Glomerular visceral epithelial cell (primary cell): ENCODE measurements at regions not wholly inside any gene's neighbourhood (a gene's known extent, or its start where the extent isn't known, plus 50 kb on each side); places are given as distances from the start of the nearest gene placed in this dataset.

ENCODE experiments used
- DNase-seq: peaks from one replicate; pipeline ENCODE4 v3.0.0-alpha.2; 2016; ENCODE audit errors: extremely low spot score

GRCh38 chr21:35938446-35938845 lies 121.9 kb downstream of the SETD4 start:
- no peak for DNase-seq

- DNase-seq = peak; percentile 90
These were observed 126.9 kb downstream of the SETD4 start for GRCh38 chr21:35933466-35933865.

DNA sequence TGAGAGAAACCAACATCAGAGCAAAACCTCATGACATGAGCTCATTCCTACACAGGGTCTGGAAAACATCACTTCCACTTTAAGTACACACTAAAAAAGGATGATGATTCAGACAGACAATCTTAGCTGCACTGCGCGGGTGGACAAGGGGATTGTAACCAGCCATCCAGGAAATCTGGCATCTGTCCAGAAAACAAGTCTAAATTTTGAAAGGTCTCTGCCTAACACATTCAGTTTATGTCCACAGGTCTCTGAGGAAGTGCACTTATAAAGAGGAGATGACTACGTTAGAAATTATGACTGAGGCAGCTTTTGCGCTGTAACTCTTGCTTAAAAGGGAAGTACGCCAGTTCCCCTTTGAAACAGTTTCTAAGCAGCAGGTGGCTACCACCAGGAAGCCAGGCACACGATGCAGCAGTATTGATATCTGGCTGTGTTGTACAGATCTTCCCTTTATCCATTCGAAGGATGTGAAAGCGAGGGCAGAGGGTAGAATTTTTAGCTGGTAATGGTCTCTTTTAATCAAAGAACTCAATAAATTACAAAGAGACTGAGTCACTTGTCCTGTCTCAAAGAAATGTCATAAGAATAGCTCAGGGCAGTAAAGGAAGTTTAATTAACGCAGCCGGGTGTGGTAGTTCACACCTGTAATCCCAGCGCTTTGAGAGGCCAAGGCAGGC lies 128.0 kb downstream of the SETD4 start:
- peak; percentile 97 for DNase-seq

- DNase-seq = no peak
These were observed 130.4 kb downstream of the SETD4 start for GRCh38 chr21:35929901-35930300.

DNA sequence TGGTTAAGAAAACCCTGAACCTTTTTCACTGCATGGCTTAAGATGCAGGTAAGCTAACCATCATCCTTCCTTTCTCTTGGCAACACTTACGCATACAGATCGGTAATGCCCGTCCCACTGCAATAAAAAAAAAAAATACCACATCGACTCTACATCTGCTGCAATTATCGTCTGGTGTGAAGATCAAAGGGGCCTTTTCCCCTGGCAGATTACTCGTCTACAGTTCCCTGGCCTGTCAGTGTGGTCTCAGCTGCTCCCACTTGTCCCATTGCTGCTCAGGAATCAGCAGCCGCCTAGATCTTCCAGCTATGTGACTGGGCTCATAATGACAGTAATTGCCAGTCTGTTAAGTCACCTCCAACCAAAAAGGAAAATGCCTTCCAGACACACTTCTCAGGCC lies 133.1 kb downstream of the SETD4 start:
- no peak for DNase-seq

GRCh38 chr21:35926003-35926740 lies 134.2 kb downstream of the SETD4 start:
- DNase-seq = no peak

DNA sequence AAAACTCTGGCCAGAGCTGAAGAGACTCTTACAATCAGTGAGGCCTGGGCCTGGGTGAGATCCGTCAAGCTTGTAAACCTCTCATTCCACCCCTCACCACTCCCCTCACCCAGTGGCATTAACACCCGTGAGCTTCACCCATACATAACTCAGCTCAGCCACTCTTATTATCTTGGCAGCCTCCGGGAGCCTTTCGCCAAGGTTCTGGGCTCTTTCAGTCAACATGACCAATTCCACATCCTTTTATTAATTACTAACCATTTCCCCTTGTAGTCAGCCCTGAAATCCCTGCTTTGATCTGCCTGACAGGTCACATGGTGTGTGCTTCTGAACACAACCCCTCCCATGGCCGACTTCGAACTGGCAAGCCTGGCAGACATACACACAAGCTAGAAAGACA lies 134.8 kb downstream of the SETD4 start:
- peak; percentile 77 for DNase-seq

- DNase-seq = peak; percentile 96
These were observed 135.5 kb downstream of the SETD4 start for GRCh38 chr21:35924714-35925301.

DNA sequence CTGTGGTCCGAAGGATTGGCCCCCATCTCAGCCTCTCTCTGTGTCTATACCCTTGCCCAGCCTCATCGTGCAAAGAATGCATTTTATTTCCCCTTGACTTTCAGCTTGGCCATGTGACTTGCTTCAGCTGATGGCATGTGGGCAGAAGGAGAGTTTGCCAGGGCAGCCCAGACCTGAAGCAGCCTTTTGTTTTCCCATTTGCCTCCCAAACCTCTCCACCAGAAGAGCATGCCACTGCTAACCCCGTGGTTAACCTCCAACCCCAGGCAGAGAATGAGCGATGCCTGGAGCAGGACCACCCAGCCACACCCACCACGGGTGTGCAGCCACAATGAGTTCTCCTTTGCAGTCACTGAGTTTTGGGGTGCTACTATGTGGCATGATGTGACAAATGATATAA lies 136.4 kb downstream of the SETD4 start:
- DNase-seq = no peak

DNA sequence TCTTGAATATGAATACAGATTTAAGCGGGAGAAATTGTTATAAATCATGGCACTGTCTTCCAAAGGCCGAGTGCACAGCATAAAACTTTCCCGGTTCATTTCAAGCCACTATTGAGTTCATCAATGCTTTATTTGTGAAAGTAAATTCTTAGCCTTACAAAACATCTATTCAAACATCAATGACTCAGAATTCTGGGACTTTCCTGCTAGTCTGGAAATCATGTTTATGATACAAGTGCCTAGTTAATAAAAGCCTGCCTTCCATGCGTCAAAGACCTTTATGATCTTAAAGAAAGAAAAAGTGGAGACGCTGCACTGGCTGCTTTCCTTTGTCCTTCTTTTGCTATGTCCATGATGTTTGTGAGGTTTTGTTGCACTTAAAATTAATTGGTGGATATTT lies 137.7 kb downstream of the SETD4 start:
- DNase-seq = peak; percentile 10

- no peak for DNase-seq
These were observed 138.9 kb downstream of the SETD4 start for GRCh38 chr21:35921471-35921870.

- no peak for DNase-seq
These were observed 139.9 kb downstream of the SETD4 start for GRCh38 chr21:35920436-35920835.

DNA sequence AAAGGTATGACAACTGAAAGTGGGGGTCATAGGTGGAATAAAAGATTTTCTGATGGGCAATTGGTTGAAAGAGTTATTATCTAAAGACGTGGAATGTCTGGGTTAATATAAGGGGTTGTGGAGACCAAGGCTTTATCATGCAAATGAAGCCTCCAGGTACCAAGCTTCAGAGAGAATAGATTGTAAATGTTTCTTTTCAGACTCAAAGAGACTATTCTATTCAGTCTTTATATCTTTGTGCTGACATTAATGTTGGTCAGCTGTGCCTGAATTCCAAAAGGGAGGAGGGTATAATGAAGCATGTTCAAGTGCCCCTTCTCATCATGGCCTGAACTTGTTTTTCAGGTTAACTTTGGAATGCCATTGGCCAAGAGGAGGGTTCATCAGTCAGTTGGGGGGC lies 145.3 kb downstream of the SETD4 start:
- DNase-seq = no peak

DNA sequence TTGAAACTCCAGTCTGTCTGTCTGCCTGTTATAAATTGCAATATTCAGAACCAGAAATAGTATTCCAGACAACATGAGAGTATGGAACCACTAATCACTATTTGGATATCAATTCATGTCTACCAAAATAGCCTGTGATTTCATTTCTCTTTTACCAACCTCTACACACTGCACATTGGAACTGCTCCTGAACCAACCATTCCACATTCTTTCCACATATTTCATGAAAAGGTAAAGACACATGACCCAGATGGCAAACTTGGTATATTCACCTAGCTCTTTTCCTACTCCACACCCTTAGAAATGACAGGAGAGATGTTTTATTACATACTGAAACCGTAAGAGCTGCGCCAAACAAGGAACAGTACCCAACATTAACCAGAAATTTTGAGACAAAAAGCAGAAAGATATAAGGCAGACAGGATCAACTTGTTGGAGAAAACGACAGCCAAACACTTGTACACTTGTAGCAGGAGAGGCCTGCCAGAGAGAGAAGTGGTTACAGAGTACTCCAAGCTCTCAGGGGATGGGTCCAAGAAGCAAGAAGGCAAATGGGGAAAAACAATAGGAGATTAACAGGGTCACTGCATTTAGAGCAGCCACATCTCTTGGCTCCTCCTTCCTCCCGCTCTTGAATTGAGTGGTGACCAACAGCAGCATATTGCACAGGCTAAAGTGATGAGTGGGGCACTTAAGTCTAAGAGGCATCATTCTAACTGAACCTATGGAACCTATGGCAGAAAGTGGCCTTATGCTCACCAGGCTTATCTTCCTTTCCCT lies 148.7 kb downstream of the SETD4 start:
- no peak for DNase-seq

DNA sequence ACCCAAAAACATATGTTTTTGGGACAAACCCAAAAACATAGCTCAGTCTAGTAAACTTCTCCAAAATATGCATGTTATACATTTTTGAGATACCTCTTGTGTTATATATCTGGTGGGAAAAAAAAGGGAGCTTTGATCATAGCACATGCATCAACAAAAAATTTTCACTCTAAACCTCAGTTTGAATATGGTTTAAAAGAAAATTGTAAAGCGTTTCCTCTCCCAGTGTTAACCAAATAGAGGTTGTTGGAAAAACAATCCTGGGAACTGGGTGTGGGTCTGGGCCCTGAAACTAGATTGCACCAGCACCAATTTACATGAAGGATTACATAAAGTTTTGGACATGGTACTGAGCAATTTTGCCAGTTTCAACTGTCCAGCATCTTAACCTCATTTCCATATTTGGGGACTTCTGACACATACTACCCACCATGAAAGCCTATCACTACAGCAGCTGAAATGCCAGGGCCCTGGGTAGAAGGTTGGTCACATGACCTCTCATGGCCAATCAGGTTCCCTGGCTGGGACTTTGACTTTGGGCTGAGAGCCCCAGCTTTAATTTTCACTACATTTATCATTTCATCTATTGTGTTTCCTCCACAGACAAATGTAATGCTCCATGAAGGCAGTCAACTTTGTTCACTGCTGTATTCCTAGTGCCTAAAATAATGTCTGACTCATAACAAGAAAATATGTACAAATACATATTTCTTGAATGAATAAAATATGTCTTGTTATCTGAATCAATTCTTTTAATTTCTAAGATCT lies 150.7 kb downstream of the SETD4 start:
- no peak for DNase-seq

DNA sequence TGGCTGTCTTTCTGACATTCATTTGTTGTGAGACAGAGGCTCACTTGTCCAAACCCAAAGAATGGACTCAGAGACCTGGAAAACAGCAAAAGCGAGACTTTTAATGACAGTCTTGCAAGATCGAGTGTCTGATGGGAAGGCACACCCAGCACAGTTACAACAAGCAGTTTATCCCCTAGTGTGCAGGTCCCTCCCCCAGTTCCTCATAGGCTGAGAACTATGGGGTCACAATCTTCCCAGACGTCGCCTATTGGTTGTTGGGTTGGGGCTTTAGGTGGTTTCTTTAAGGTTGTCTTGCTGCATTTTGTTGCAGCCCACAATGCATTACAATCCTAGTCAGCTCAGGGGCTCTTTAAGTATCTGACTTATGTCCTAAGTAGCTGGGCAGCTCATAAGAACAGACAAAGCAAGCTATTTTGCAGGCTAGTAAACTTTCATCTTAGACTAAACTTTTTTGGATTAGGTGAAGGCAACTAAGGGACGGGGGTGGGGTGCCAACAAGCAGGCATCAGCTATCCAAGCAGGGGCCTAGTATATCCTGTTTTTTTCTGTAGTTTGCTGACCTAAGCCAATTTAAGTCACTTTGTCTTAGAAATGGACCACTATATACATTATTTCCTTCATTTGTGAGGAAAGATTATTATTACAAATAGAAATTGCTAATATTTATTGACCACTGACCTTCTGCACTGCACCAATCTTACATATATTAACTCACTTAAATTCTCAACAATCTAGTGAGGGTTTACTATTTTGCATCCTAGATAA lies 151.8 kb downstream of the SETD4 start:
- DNase-seq = no peak

DNA sequence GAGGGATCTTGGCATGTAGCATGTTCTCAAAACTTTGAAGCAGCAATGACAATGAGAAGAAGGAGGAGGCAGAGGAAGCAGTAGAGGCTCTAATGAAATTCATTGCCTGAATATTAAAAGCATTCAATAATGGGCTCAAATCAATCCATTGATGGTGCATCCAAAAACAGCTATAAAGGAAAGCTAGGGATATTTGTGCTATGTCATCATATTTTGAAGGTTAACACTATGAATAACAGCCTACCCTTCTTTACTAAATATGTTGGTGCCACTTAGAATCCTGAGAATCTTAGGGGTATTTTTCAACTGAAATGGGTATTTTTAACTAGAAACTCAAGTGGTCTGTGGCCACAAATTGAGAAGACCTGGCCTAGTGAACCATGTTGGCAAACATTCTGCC lies 153.7 kb downstream of the SETD4 start:
- no peak for DNase-seq

DNA sequence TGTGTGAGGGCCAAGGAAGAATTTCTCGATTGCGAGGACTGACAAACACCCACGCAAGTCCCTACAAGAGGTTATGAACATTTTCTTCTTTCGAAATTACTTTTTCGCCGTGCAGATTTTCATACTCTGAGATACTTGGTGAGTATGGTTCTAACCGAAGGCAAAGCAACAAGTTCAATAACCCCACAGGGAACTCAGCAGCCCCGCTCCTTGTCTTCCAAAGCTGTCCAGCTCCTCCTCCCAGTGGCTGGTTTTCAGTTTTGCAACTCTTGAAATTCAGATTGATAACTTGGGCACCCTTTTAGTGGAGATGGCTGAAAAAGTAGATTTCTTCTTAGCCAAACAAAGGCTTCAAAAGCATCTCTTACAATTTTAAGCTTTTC lies 154.4 kb downstream of the SETD4 start:
- no peak for DNase-seq

DNA sequence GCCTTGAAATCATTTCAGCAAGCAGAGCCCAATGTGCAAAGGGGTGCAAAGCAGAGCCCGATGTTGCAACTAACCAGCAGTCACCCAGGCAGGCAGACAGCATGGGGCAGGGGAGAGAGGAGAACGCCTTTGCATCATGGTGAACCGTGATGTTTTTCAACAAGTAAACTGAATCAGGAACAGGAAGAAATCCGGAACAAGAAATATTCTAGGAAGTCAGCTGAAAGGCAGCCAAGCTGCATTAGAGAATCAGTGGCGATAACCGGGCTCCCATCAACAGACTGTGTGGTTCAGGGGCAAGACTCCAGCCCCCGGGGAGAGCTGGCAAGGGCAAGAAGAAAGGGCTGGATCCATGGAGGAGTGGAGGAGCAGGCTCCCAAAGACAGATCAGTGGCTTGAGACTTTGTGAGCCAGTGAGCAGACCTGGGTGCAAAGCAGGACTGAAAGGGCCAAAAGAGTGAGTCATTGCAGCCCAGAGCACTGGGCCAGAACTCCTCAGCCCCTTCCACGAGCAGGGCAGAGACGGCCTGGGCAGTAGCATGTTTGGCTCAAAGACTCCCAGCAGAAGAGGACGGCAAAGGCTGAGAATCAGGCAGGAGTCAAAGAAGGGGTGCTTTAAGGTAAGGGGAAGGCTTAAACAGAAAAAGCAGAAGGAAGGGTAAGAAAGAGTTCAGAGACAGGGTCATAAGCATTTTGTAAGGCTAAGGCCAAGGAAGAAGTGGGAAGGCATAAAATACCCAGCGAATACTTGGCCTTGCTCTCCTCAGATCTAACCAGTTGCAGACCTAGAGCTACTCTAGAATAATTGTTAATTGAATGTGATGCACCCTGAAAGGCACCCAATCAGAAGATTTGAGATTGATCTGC lies 155.0 kb downstream of the SETD4 start:
- peak; percentile 53 for DNase-seq

DNA sequence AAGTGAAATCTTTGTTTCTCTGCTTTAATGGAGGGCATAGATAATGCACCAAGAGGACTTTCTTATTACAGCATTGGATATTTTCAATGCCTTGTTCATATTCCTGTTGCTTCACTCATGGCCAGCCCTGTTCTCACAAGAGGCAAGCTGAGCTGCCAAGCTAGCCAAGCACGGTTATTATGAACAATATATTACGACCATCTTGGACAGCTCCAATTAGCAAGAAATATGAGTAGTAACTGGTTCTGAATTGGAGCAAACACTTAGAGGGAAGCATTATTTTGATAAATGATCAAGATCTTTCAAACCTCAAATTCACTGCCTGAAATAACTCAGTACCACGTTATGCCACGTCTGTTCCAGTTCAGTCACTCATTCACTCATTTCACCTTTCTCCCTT lies 159.8 kb downstream of the SETD4 start:
- DNase-seq = no peak
